K562 (cell line): ENCODE measurements at regions not wholly inside any gene's neighbourhood (a gene's known extent, or its start where the extent isn't known, plus 50 kb on each side); places are given as distances from the start of the nearest gene placed in this dataset.

Experiments used
- ATAC-seq: fragments of 200-7000 bp; cut with Tn5 transposase; 3 replicates; pipeline ENCODE4 v1.9.1; 2020; ENCODE audit warnings: moderate library complexity
- BruUV-seq: library from RNA; stranded (reverse); fragments of 400-500 nt; replicated peaks from 2 replicates; lab custom pipeline; 2021; lab: Mats Ljungman, UMichigan
- CTCF ChIA-PET: fragments of 300-600 bp; formaldehyde crosslinking; extraction: SDS; loops from one replicate; lab custom pipeline; 2021; ENCODE audit warnings: low intra/inter-chr PET ratio; lab: Yijun Ruan, JAX
- POLR2A ChIA-PET: fragments of 300-600, 350-650 bp; sonication (Branson Sonifier 250); formaldehyde crosslinking; extraction: SDS; loops from one replicate; lab custom pipeline; 2021; ENCODE audit warnings: antibody characterized with exemption, inconsistent platforms; lab: Yijun Ruan, JAX
- DNase-seq, 4 experiments: peaks; one replicate each; pipeline versions ENCODE4 v3.0.0 to v3.0.0-alpha.2; 2011 to 2018; ENCODE audit warnings: low spot score in 3 of 4, mixed read lengths in 3 of 4; ENCODE audit errors: extremely low read depth in 1 of 4
- FAIRE-seq: peaks from 2 replicates; lab custom pipeline; 2011; peaks lifted over from hg19 to GRCh38; lab: Jason Lieb, UNC
- H2AFZ ChIP-seq: 2 replicates; pipeline ENCODE4 v1.6.0; 2011; ENCODE audit warnings: low read depth, low read length, control low read depth, inconsistent platforms
- H3K27ac ChIP-seq: fragments of 200-600 bp; 3 replicates; pipeline ENCODE4 v1.8.0; 2011; ENCODE audit warnings: low read depth, mild to moderate bottlenecking, control low read depth, inconsistent platforms, low read length, moderate library complexity, mixed read lengths; ENCODE audit errors: extremely low read depth
- H3K27me3 ChIP-seq, 2 experiments: fragments of 300-600 bp in 1 of 2; 2 replicates in 1 of 2; 3 replicates in 1 of 2; pipeline versions ENCODE4 v1.6.0 to v1.8.0; 2011; ENCODE audit warnings: inconsistent platforms in 2 of 2, low read length in 2 of 2, mild to moderate bottlenecking in 1 of 2, mixed read lengths in 1 of 2, moderate library complexity in 1 of 2; ENCODE audit not compliant: control insufficient read depth in 2 of 2, insufficient read depth in 2 of 2
- H3K36me3 ChIP-seq: fragments of 300-600 bp; 3 replicates; pipeline ENCODE4 v1.8.0; 2011; ENCODE audit warnings: mild to moderate bottlenecking, low read length, inconsistent platforms; ENCODE audit not compliant: control insufficient read depth, insufficient read depth
- H3K4me1 ChIP-seq, 2 experiments: fragments of 200-600 bp in 1 of 2; replicated peaks in 1 of 2; 2 replicates in 1 of 2; 3 replicates in 1 of 2; pipeline versions ENCODE4 v1.5.1 to v1.8.0; 2011; ENCODE audit warnings: inconsistent platforms in 2 of 2, low read length in 2 of 2, mild to moderate bottlenecking in 1 of 2, mixed read lengths in 1 of 2, moderate library complexity in 1 of 2; ENCODE audit not compliant: control insufficient read depth in 2 of 2, insufficient read depth in 2 of 2
- H3K4me2 ChIP-seq: 2 replicates; pipeline ENCODE4 v1.6.1; 2011; ENCODE audit warnings: low read length, control low read depth, inconsistent platforms, mixed read lengths; ENCODE audit not compliant: insufficient read depth
- H3K4me3 ChIP-seq: fragments of 200-600 bp; sonication (generic), shearing (Covaris generic); 2 replicates; pipeline ENCODE4 v1.5.1; 2016; ENCODE audit warnings: control low read depth, inconsistent platforms
- H3K79me2 ChIP-seq: fragments of 200-600 bp; 3 replicates; pipeline ENCODE4 v1.8.0; 2011; ENCODE audit warnings: low read length, inconsistent platforms; ENCODE audit not compliant: control insufficient read depth, insufficient read depth
- H3K9ac ChIP-seq, 2 experiments: 2 replicates each; pipeline versions ENCODE4 v1.6.0 to v1.6.1; 2011; ENCODE audit warnings: low read depth in 2 of 2, low read length in 2 of 2, control low read depth in 1 of 2, inconsistent platforms in 1 of 2, mild to moderate bottlenecking in 1 of 2, mixed read lengths in 1 of 2; ENCODE audit not compliant: insufficient read depth in 1 of 2
- H3K9me1 ChIP-seq: one replicate; pipeline ENCODE4 v1.6.0; 2011; ENCODE audit warnings: inconsistent platforms, mild to moderate bottlenecking, low read length, moderate library complexity; ENCODE audit not compliant: control insufficient read depth, insufficient read depth
- H3K9me3 ChIP-seq: replicated peaks from 2 replicates; pipeline ENCODE4 v1.5.1; 2011; ENCODE audit warnings: low read depth, low read length, inconsistent platforms; ENCODE audit not compliant: control insufficient read depth, insufficient read depth
- H4K20me1 ChIP-seq: replicated peaks from 2 replicates; pipeline ENCODE4 v1.6.1; 2011; ENCODE audit warnings: low read length, inconsistent platforms, mixed read lengths; ENCODE audit not compliant: control insufficient read depth, insufficient read depth
- CBX3 ChIP-seq, 2 experiments: IDR thresholded peaks; 1 replicate in 1 of 2; 2 replicates in 1 of 2; pipeline ENCODE4 v1.6.1; 2012; ENCODE audit warnings: inconsistent platforms in 2 of 2, low read length in 2 of 2, borderline replicate concordance in 1 of 2, control low read depth in 1 of 2
- NR4A1 ChIP-seq, 2 experiments: fragments of 250-450 bp in 1 of 2; fragments of 450-650 bp in 1 of 2; sonication (Bioruptor Pico) in 1 of 2; IDR thresholded peaks; 2 replicates each; pipeline versions ENCODE4 v1.4.0 to v1.6.1; 2016 to 2020; ENCODE audit warnings: mild to moderate bottlenecking in 2 of 2, missing compliant biosample characterization in 1 of 2, missing genetic modification characterization in 1 of 2, moderate library complexity in 1 of 2
- TRIM24 ChIP-seq, 2 experiments: fragments of 450-650 bp; IDR thresholded peaks; 2 replicates each; pipeline ENCODE4 v1.6.1; 2016
- TRIM28 ChIP-seq: fragments of 450-650 bp; IDR thresholded peaks from 2 replicates; pipeline ENCODE4 v1.6.1; 2017
- ZBTB11 ChIP-seq, 3 experiments: fragments of 200-800 bp in 1 of 3; fragments of 250-450 bp in 1 of 3; fragments of 450-650 bp in 1 of 3; sonication (Bioruptor Pico) in 1 of 3; sonication (Bioruptor generic) in 1 of 3; formaldehyde crosslinking in 1 of 3; IDR thresholded peaks; 2 replicates each; pipeline versions ENCODE4 v1.6.1 to v1.8.0; 2016 to 2022; ENCODE audit warnings: mild to moderate bottlenecking in 2 of 3, missing genetic modification characterization in 2 of 3, missing compliant biosample characterization in 1 of 3, moderate library complexity in 1 of 3
- ZNF316 ChIP-seq: fragments of 450-650 bp; IDR thresholded peaks from 2 replicates; pipeline ENCODE4 v1.6.1; 2016
- WGBS: fragments of 100-300 bp; shearing (Covaris generic); methylation state at CpG from one replicate; pipeline ENCODE4 v1.1.6; 2016; ENCODE audit warnings: low coverage, mixed read lengths; ENCODE audit not compliant: insufficient coverage; ENCODE audit errors: missing lambda C conversion rate; 5-methylcytosine and 5-hydroxymethylcytosine counted together
- in situ Hi-C: fragments of 300-500 bp; cut with MboI; formaldehyde crosslinking; loops from 4 replicates; pipeline ENCODE4 v1.15.0; 2018; ENCODE audit warnings: inconsistent platforms, mixed read lengths
- intact Hi-C: fragments of 100-400 bp; cut with micrococcal nuclease; formaldehyde crosslinking; loops from 2 replicates; pipeline ENCODE4 v1.14.2; 2022

DNA sequence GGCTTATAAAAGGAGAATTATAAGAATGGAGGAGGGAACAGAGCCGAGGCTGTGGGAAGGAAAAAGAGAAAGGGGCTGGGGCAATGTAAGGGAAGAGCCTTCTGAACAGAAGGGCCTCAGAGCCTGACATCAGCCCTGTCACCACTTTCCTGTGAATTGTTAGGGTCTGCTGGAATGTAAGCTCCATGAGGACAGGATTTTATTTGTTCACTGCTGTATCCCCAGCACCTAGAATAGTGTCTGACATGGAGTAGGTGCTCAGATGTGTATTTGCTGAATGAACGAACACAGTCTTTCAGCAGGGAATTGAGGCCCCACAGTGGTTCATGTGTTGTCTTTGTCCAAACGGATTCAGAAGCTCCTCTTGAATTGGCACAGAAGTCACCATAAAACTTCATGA lies 251.5 kb downstream of the OPA1 start:
- no peak overlapping the region for H3K4me3 ChIP-seq
- peaks cover 5% of the 10 kb centered on the region; the same call in 2 of the 3 replicates for H3K36me3 ChIP-seq
- no peaks in the 10 kb centered on the region for H4K20me1 ChIP-seq
- BruUV-seq: no TSS peak
- peaks cover 13% of the 10 kb centered on the region for H3K9me3 ChIP-seq
- in situ Hi-C loops: no loop called here
- POLR2A ChIA-PET: interaction anchor here (0.6 to 3.7 kb wide), 6 partner anchors 9 to 291 kb away, joined by 3 to 14 read pairs (median 6); partner anchors contain the start of gene HES1
- DNase-seq (no peak), ATAC-seq (no peak), FAIRE-seq (no peak)
- H3K9ac ChIP-seq: peak overlapping the region in 1 of 2 experiments; percentile 80; a peak in 2 of 4 replicates
- H3K9me1 ChIP-seq: no peaks in the 10 kb centered on the region
- CTCF ChIA-PET: no interaction called here
- H3K4me1 ChIP-seq: peaks cover 21 to 54% of the 10 kb centered on the region in 2 experiments
- H3K27ac ChIP-seq: peak overlapping the region; percentile 95
- intact Hi-C loops: loop anchor here (5.0 kb wide), 1 partner anchor 43 kb away; no protein-coding TSS in a partner anchor
- TF ChIP-seq TRIM28 (peak; percentile 73), TRIM24 (IDR thresholded peaks at IDR 0.05) (peak; percentile 41 to 75; a peak in 2 of 4 replicates), ZBTB11 (CRISPR knock-in tag; IDR thresholded peaks at IDR 0.05) (no peak), ZNF316 (peak; percentile 93), CBX3 (IDR thresholded peaks at IDR 0.05; ENCODE audit: borderline replicate concordance in 1 of 2, low read length in 2 of 2) (peak in 1 of 2 experiments; percentile 82; a peak in 2 of 3 replicates), NR4A1 (CRISPR knock-in tag; IDR thresholded peaks at IDR 0.05) (no peak), NR4A1 (tag; IDR thresholded peaks at IDR 0.05) (no peak)
- 80% methylated on average over 3 of the region's 3 CpGs for WGBS
- no peaks in the 10 kb centered on the region for H3K27me3 ChIP-seq
- H3K4me2 ChIP-seq: peak overlapping the region; percentile 89
- H2AFZ ChIP-seq: peak overlapping the region; percentile 94
- H3K79me2 ChIP-seq: peaks cover 7% of the 10 kb centered on the region; the same call in 2 of the 3 replicates
